GM20000 (cell line): ENCODE measurements at regions not wholly inside any gene's neighbourhood (a gene's known extent, or its start where the extent isn't known, plus 50 kb on each side); places are given as distances from the start of the nearest gene placed in this dataset.

ENCODE experiments used
- DNase-seq: peaks from one replicate; pipeline ENCODE4 v3.0.0; 2012; ENCODE audit warnings: low spot score
- CTCF ChIP-seq: IDR thresholded peaks from 2 replicates; pipeline ENCODE4 v1.5.1; 2012; ENCODE audit warnings: mild to moderate bottlenecking, control low read depth; ENCODE audit errors: extremely low read depth, missing control alignments

DNA sequence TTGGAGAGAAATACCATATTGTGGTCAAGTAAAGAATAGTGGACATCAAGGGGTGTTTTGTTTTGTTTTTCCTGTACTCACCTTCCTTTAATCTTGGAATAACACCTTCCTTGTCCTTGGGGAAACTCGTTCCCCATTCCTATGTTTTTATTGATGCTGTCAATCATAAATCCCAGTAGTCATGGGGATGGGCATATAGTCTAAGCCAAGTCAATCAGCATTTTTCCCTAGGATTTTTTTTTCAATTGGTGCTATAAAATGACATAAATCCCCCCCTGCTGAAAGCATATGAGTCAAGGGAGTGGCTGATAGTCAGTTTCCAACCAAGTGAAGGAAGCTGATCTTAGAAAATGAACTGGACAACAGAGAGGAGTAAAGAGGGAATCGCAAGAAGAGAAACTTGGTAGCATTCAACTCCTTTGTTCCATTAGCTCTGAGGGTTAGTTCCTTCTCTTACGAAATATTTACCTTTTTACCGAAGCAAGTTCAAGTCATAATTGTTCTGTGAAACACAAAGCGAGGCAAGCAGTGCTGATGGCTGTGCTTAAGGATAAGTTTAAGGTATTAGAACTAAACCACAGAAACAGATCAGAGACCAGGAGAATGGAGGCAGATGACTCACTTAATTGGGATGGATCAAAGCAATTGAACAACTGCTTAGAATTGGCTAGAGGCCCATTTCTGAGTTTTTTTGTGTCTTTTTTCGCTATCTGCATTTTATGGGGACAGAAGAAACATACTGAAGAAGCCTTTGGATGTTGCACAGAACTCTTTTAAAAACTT lies 218.6 kb downstream of the SEMA6A start:
- TF ChIP-seq CTCF, result no peak
- no peak for DNase-seq

- TF ChIP-seq CTCF, result no peak
- DNase-seq, result no peak
Observed at GRCh38 chr5:116354699-116355098, 219.9 kb downstream of the SEMA6A start.

DNA sequence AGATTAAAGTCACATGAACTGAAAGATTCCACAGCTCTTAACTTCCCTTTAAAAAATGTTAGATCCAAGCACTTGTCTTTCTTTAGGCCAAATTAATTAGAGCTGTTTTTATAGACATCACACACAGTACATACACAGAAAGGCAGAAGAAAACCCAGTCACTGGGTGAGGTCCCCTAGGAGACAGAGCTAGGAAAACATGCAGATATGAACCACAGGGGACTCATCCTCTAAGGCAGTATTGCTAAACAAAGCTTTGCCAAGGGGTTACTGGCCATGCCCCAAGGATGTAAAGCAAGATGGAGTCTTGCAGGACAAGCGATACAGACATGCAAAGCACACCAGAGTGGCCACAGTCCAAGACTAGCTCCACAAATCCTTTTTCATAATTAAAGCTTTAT lies 227.0 kb downstream of the SEMA6A start:
- DNase-seq, result no peak
- no peak for TF ChIP-seq CTCF

GRCh38 chr5:116343961-116344360 lies 230.7 kb downstream of the SEMA6A start:
- DNase-seq, result no peak
- no peak for TF ChIP-seq CTCF
